Cardiac muscle cell (in vitro differentiated cells and primary cell): ENCODE measurements at regions not wholly inside any gene's neighbourhood (a gene's known extent, or its start where the extent isn't known, plus 50 kb on each side); places are given as distances from the start of the nearest gene placed in this dataset.

ENCODE experiments used
- DNase-seq, 2 donors: peaks; one replicate each; pipeline versions ENCODE4 v3.0.0 to v3.0.0-alpha.2; 2010 to 2017; ENCODE audit warnings: low read depth in 1 of 2, low spot score in 1 of 2
- H3K27ac ChIP-seq: fragments of 200-600 bp; sonication (generic); 2 replicates; pipeline ENCODE4 v1.5.1; 2016
- H3K27me3 ChIP-seq: fragments of 200-600 bp; sonication (generic); 2 replicates; pipeline ENCODE4 v1.6.0; 2016; ENCODE audit warnings: control low read depth
- H3K36me3 ChIP-seq: fragments of 200-600 bp; sonication (generic); 2 replicates; pipeline ENCODE4 v1.5.1; 2016; ENCODE audit warnings: control low read depth
- H3K4me1 ChIP-seq: fragments of 200-600 bp; sonication (generic); 2 replicates; pipeline ENCODE4 v1.8.1; 2017; ENCODE audit warnings: low read depth, mild to moderate bottlenecking, mixed run types
- H3K4me3 ChIP-seq: fragments of 200-600 bp; sonication (generic); 2 replicates; pipeline ENCODE4 v1.5.1; 2016; ENCODE audit warnings: mild to moderate bottlenecking
- H3K9me3 ChIP-seq: fragments of 200-600 bp; sonication (generic); 2 replicates; pipeline ENCODE4 v1.5.1; 2017; ENCODE audit warnings: low read depth, mild to moderate bottlenecking, control low read depth
- CTCF ChIP-seq: IDR thresholded peaks from 2 replicates; pipeline ENCODE4 v1.5.1; 2012; ENCODE audit warnings: low read depth, mild to moderate bottlenecking, low read length

GRCh38 chr2:181394741-181395437 is 62.3 kb upstream of the ITGA4 start:
- Histone ChIP-seq H3K9me3 (no peaks in the 10 kb centered on the region), H3K4me3 (no peak overlapping the region), H3K4me1 (no peaks in the 10 kb centered on the region), H3K36me3 (no peaks in the 10 kb centered on the region), H3K27me3 (no peaks in the 10 kb centered on the region), H3K27ac (no peak overlapping the region)
- DNase-seq = no peak
- TF ChIP-seq CTCF = no peak

DNA sequence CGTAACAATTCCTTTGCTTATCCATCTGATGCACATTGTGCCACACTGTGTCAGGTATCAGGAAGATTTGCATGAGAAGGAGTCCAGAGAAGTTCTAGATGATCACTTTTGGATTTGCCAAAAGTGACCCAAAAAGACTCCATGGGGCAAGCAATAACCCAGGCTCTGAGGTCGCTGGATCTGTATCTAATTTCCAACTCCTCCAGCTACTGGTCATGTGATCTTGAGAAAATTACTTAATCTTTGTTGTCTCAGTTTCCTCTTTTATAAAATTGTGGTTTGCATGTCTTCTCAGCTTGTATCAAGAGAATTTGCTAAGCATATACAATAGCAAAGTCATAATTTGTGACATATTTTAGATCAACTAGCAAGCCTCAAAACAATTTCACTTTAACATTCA is 61.3 kb upstream of the ITGA4 start:
- H3K36me3 ChIP-seq = no peaks in the 10 kb centered on the region
- no peaks in the 10 kb centered on the region for H3K4me1 ChIP-seq
- no peak overlapping the region for H3K4me3 ChIP-seq
- no peak for TF ChIP-seq CTCF
- no peak for DNase-seq
- no peak overlapping the region for H3K27ac ChIP-seq
- no peaks in the 10 kb centered on the region for H3K9me3 ChIP-seq
- H3K27me3 ChIP-seq = no peaks in the 10 kb centered on the region

- no peaks in the 10 kb centered on the region for H3K27me3 ChIP-seq
- DNase-seq = no peak
- no peaks in the 10 kb centered on the region for H3K4me1 ChIP-seq
- no peak overlapping the region for H3K4me3 ChIP-seq
- no peak overlapping the region for H3K27ac ChIP-seq
- no peaks in the 10 kb centered on the region for H3K9me3 ChIP-seq
- TF ChIP-seq CTCF = no peak
- H3K36me3 ChIP-seq = no peaks in the 10 kb centered on the region
Measured at GRCh38 chr2:181396256-181397123, 60.7 kb upstream of the ITGA4 start.

DNA sequence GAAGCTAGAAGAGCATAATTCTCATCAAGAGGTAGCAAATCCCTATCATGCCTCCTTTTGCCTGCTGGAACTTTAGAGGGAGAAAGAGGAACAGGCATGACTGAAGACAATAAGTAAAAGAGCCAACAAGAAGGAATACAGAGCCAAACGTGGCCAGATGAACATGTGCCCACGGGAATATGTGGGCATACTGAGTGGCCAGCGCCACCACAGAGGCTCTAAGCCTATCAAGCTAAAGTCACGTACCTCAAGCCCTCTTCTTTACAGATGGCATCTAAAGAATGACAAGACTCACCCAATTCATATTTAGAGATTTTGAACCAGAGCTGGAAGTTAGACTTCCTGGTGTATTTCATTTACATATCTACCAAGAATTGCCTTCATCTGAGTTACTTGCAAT is 59.9 kb upstream of the ITGA4 start:
- Histone ChIP-seq H3K27me3 (no peaks in the 10 kb centered on the region), H3K4me1 (no peaks in the 10 kb centered on the region), H3K4me3 (no peak overlapping the region), H3K36me3 (no peaks in the 10 kb centered on the region), H3K27ac (no peak overlapping the region), H3K9me3 (no peaks in the 10 kb centered on the region)
- TF ChIP-seq CTCF = no peak
- DNase-seq = no peak

DNA sequence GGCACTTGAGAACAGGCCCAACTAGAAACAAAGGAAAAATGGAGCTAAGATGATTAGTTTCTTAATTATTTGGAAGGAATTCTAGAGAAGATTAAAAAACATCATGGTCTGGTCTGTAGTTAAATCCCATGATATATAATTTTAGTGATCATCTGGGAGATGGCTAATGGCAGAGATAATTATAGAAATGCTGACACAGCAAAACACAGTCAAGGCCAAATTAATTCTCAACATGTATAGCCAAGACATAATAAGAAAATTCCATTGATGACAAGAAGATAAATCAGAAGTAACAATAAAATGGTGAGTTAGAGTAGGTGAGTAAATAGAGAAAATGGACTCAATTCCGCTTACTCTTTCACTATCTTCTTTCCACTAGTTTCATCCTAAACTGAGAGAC is 59.2 kb upstream of the ITGA4 start:
- H3K9me3 ChIP-seq = no peaks in the 10 kb centered on the region
- no peak for TF ChIP-seq CTCF

More for the DNA sequence above, 59.2 kb upstream of the ITGA4 start:
- H3K36me3 ChIP-seq = no peaks in the 10 kb centered on the region
- no peaks in the 10 kb centered on the region for H3K4me1 ChIP-seq
- no peak for DNase-seq
- H3K27me3 ChIP-seq = no peaks in the 10 kb centered on the region
- no peak overlapping the region for H3K4me3 ChIP-seq
- H3K27ac ChIP-seq = no peak overlapping the region
